HepG2 (cell line): ENCODE measurements at regions not wholly inside any gene's neighbourhood (a gene's known extent, or its start where the extent isn't known, plus 50 kb on each side); places are given as distances from the start of the nearest gene placed in this dataset.

Experiments used
- ATAC-seq: fragments of 200-7000 bp; cut with Tn5 transposase; 3 replicates; pipeline ENCODE4 v1.9.1; 2020; ENCODE audit warnings: mild to moderate bottlenecking, moderate library complexity
- BruUV-seq: library from RNA; stranded (reverse); fragments of 400-500 nt; replicated peaks from 2 replicates; lab custom pipeline; 2021; lab: Mats Ljungman, UMichigan
- CTCF ChIA-PET: fragments of 300-600 bp; formaldehyde crosslinking; extraction: SDS; loops from one replicate; lab custom pipeline; 2021; ENCODE audit warnings: low total read pairs, inconsistent platforms, low intra/inter-chr PET ratio; lab: Yijun Ruan, JAX
- POLR2A ChIA-PET: fragments of 350-600 bp; sonication (Branson Sonifier 250); formaldehyde crosslinking; loops from one replicate; lab custom pipeline; 2020; ENCODE audit warnings: antibody characterized with exemption, inconsistent platforms; lab: Yijun Ruan, JAX
- DNase-seq: peaks from one replicate; pipeline ENCODE4 v3.0.0-alpha.2; 2015; ENCODE audit warnings: low spot score
- FAIRE-seq: peaks from 3 replicates; lab custom pipeline; 2011; peaks lifted over from hg19 to GRCh38; lab: Jason Lieb, UNC
- H2AFZ ChIP-seq: one replicate; pipeline ENCODE4 v1.6.1; 2011; ENCODE audit warnings: low read length, inconsistent platforms
- H3K27ac ChIP-seq: fragments of 300-600 bp; 3 replicates; pipeline ENCODE4 v1.8.0; 2011; ENCODE audit warnings: mixed run types, mild to moderate bottlenecking, mixed read lengths, low read length, inconsistent platforms; ENCODE audit not compliant: insufficient read depth; ENCODE audit errors: extremely low read length
- H3K27me3 ChIP-seq, 2 experiments: fragments of 200-600 bp in 1 of 2; 2 replicates in 1 of 2; 3 replicates in 1 of 2; pipeline versions ENCODE4 v1.6.0 to v1.8.0; 2011; ENCODE audit warnings: low read length in 2 of 2, mild to moderate bottlenecking in 2 of 2, moderate library complexity in 2 of 2, inconsistent platforms in 1 of 2; ENCODE audit not compliant: insufficient read depth in 2 of 2, control insufficient read depth in 1 of 2
- H3K36me3 ChIP-seq, 2 experiments: fragments of 200-600 bp in 1 of 2; replicated peaks in 1 of 2; 2 replicates in 1 of 2; 3 replicates in 1 of 2; pipeline versions ENCODE4 v1.5.1 to v1.8.0; 2011; ENCODE audit warnings: low read length in 2 of 2, inconsistent platforms in 1 of 2; ENCODE audit not compliant: insufficient read depth in 2 of 2, control insufficient read depth in 1 of 2
- H3K4me1 ChIP-seq: 2 replicates; pipeline ENCODE4 v1.5.1; 2012; ENCODE audit warnings: low read length, inconsistent platforms; ENCODE audit not compliant: insufficient read depth
- H3K4me2 ChIP-seq: 2 replicates; pipeline ENCODE4 v1.6.0; 2011; ENCODE audit warnings: low read depth, low read length, inconsistent platforms
- H3K4me3 ChIP-seq, 3 experiments: fragments of 200-600 bp in 1 of 3; sonication (generic), shearing (Covaris generic) in 1 of 3; replicated peaks in 1 of 3; 2 replicates each; pipeline ENCODE4 v1.5.1; 2011 to 2016; ENCODE audit warnings: low read length in 3 of 3, inconsistent platforms in 2 of 3, low read depth in 2 of 3, mild to moderate bottlenecking in 2 of 3, control low read depth in 1 of 3, mixed read lengths in 1 of 3; ENCODE audit not compliant: insufficient read depth in 1 of 3
- H3K79me2 ChIP-seq: one replicate; pipeline ENCODE4 v1.6.1; 2011; ENCODE audit warnings: low read length, inconsistent platforms; ENCODE audit not compliant: insufficient read depth
- H3K9ac ChIP-seq: 2 replicates; pipeline ENCODE4 v1.6.0; 2011; ENCODE audit warnings: mild to moderate bottlenecking, low read depth, low read length, inconsistent platforms; ENCODE audit not compliant: insufficient read depth
- H3K9me3 ChIP-seq: 2 replicates; pipeline ENCODE4 v1.5.1; 2012; ENCODE audit warnings: mild to moderate bottlenecking, low read length
- H4K20me1 ChIP-seq: 2 replicates; pipeline ENCODE4 v1.6.0; 2011; ENCODE audit warnings: inconsistent platforms, mild to moderate bottlenecking, low read length, moderate library complexity; ENCODE audit not compliant: insufficient read depth
- EHMT2 ChIP-seq: fragments of 200-600 bp; sonication (generic); IDR thresholded peaks from 2 replicates; pipeline ENCODE4 v1.7.0; 2017; ENCODE audit warnings: antibody characterized with exemption, low read depth, low read length, borderline replicate concordance
- MAF1 ChIP-seq: sonication (generic); formaldehyde crosslinking; IDR thresholded peaks from 2 replicates; pipeline ENCODE4 v1.5.0; 2020; ENCODE audit warnings: missing genetic modification reagents, borderline replicate concordance
- NAIF1 ChIP-seq: sonication (generic); formaldehyde crosslinking; IDR thresholded peaks from 2 replicates; pipeline ENCODE4 v1.5.0; 2020; ENCODE audit warnings: mild to moderate bottlenecking, missing genetic modification reagents, borderline replicate concordance
- NFKBIZ ChIP-seq: IDR thresholded peaks from 2 replicates; pipeline ENCODE4 v1.6.1; 2018; ENCODE audit warnings: missing genetic modification reagents, missing compliant biosample characterization
- SAP130 ChIP-seq: IDR thresholded peaks from 2 replicates; pipeline ENCODE4 v1.6.1; 2016; ENCODE audit warnings: low read depth
- TFDP1 ChIP-seq: IDR thresholded peaks from 2 replicates; pipeline ENCODE4 v1.6.1; 2016; ENCODE audit warnings: missing compliant biosample characterization, missing genetic modification reagents, borderline replicate concordance
- ZBTB46 ChIP-seq: sonication (generic); formaldehyde crosslinking; IDR thresholded peaks from 2 replicates; pipeline ENCODE4 v1.4.0; 2020; ENCODE audit warnings: mild to moderate bottlenecking, missing genetic modification reagents, borderline replicate concordance
- ZFP82 ChIP-seq: sonication (generic); formaldehyde crosslinking; IDR thresholded peaks from 2 replicates; pipeline ENCODE4 v1.5.1; 2020; ENCODE audit warnings: mild to moderate bottlenecking, missing genetic modification reagents, borderline replicate concordance
- ZNF12 ChIP-seq: sonication (generic); formaldehyde crosslinking; IDR thresholded peaks from 2 replicates; pipeline ENCODE4 v1.5.0; 2020; ENCODE audit warnings: missing genetic modification reagents
- ZNF329 ChIP-seq: sonication (generic); formaldehyde crosslinking; IDR thresholded peaks from 2 replicates; pipeline ENCODE4 v1.9.0; 2021; ENCODE audit warnings: low read depth, mild to moderate bottlenecking, missing genetic modification reagents
- ZNF570 ChIP-seq: sonication (generic); formaldehyde crosslinking; IDR thresholded peaks from 2 replicates; pipeline ENCODE4 v1.4.0; 2020; ENCODE audit warnings: mild to moderate bottlenecking, missing genetic modification reagents, borderline replicate concordance
- ZNF772 ChIP-seq: sonication (generic); formaldehyde crosslinking; IDR thresholded peaks from 2 replicates; pipeline ENCODE4 v1.5.0; 2020; ENCODE audit warnings: mild to moderate bottlenecking, missing genetic modification reagents
- WGBS: methylation state at CpG from one replicate; pipeline ENCODE4 v1.1.6; 2017; ENCODE audit warnings: low lambda C conversion rate; 5-methylcytosine and 5-hydroxymethylcytosine counted together
- in situ Hi-C: cut with HindIII; loops from 2 replicates; pipeline ENCODE4 v1.10.0; 2017; ENCODE audit warnings: low pct_unique_long_range_greater_than_20kb; ENCODE audit not compliant: extremely low pct_ligation_motif_present
- intact Hi-C: fragments of 100-400 bp; cut with micrococcal nuclease; formaldehyde crosslinking; loops from one replicate; pipeline ENCODE4 v1.10.0; 2022; ENCODE audit not compliant: unreplicated experiment

GRCh38 chr2:166766220-166766619 lies 122.1 kb upstream of the XIRP2 start:
- no peak overlapping the region for H3K27ac ChIP-seq
- ATAC-seq (peak; percentile 29; the same call in 2 of the 3 replicates), FAIRE-seq (no peak)
- no peaks in the 10 kb centered on the region for H3K27me3 ChIP-seq
- peak overlapping the region; percentile 39 for H2AFZ ChIP-seq
- H3K4me3 ChIP-seq = no peak overlapping the region
- no peaks in the 10 kb centered on the region for H3K9me3 ChIP-seq
- H3K79me2 ChIP-seq = no peaks in the 10 kb centered on the region
- no peak overlapping the region for H3K9ac ChIP-seq
- no peak for TF ChIP-seq MAF1 (CRISPR knock-in tag)
- no peak for TF ChIP-seq ZNF772 (CRISPR knock-in tag)
- TF ChIP-seq ZNF570 (CRISPR knock-in tag) = no peak
- no peak for TF ChIP-seq ZNF329 (CRISPR knock-in tag)
- TF ChIP-seq NFKBIZ = no peak
- no peak for TF ChIP-seq ZNF12
- TF ChIP-seq ZBTB46 = no peak
- TF ChIP-seq TFDP1 (CRISPR knock-in tag) = no peak
- TF ChIP-seq EHMT2 = no peak
- no peak for TF ChIP-seq SAP130 (CRISPR knock-in tag)
- TF ChIP-seq ZFP82 (CRISPR knock-in tag) = no peak
- no peak for TF ChIP-seq NAIF1
- TF ChIP-seq, all 625 proteins: peak for 0
- ChIA-PET POLR2A (no interaction called here), CTCF (no interaction called here)
- in situ Hi-C loops (no loop called here), intact Hi-C loops (no loop called here)
- Histone ChIP-seq H3K36me3 (no peaks in the 10 kb centered on the region), H3K4me2 (no peak overlapping the region), H3K4me1 (no peaks in the 10 kb centered on the region), H4K20me1 (no peaks in the 10 kb centered on the region)
- no TSS peak for BruUV-seq
- WGBS = 29% methylated on average over 6 of the region's 6 CpGs
- no peak for DNase-seq
